ENCODE measurements at regions not wholly inside any gene's neighbourhood (a gene's known extent, or its start where the extent isn't known, plus 50 kb on each side); places are given as distances from the start of the nearest gene placed in this dataset.

DNA sequence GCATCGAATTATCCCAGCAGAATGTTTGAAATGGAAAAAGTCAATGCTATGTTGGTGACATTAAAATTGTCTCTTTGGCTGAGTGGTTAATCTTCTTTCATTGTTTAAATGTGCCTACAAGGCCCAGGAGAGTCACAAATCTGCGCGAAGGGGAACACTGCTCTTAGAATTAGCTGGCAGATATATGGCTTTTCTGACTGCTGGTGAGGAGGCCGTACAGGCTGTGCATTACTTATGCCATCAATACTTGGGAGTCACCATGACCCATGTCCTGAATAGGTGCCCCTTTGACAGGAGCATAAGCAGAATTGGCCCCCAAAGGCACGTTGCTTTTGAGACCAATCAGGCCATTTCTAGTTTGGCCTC, 521.5 kb downstream of the FUT8 start:
- Histone ChIP-seq H3K4me2 (ENCODE audit: low read depth, low read length, poor library complexity, severe bottlenecking) (no peak overlapping the region), H3K36me3 (ENCODE audit: low read length) (no peaks in the 10 kb centered on the region), H3K27me3 (ENCODE audit: low read length) (no peaks in the 10 kb centered on the region), H4K20me1 (ENCODE audit: low read depth, low read length) (no peaks in the 10 kb centered on the region), H3K27ac (ENCODE audit: low read depth, low read length) (no peak overlapping the region), H3K9ac (ENCODE audit: low read length) (no peak overlapping the region), H3K9me2 (replicated peaks; ENCODE audit: insufficient read depth, low read length) (no peaks in the 10 kb centered on the region), H3K4me3 (ENCODE audit: insufficient read depth, low read length, poor library complexity, severe bottlenecking) (no peak overlapping the region), H3F3A (ENCODE audit: insufficient read depth) (no peaks in the 10 kb centered on the region), H2AFZ (ENCODE audit: low read depth, low read length, severe bottlenecking) (no peak overlapping the region), H3K9me3 (ENCODE audit: insufficient read depth, low read length) (no peaks in the 10 kb centered on the region), H3K79me2 (ENCODE audit: insufficient read depth, low read length) (no peaks in the 10 kb centered on the region)
- TF ChIP-seq, protein P1, sequence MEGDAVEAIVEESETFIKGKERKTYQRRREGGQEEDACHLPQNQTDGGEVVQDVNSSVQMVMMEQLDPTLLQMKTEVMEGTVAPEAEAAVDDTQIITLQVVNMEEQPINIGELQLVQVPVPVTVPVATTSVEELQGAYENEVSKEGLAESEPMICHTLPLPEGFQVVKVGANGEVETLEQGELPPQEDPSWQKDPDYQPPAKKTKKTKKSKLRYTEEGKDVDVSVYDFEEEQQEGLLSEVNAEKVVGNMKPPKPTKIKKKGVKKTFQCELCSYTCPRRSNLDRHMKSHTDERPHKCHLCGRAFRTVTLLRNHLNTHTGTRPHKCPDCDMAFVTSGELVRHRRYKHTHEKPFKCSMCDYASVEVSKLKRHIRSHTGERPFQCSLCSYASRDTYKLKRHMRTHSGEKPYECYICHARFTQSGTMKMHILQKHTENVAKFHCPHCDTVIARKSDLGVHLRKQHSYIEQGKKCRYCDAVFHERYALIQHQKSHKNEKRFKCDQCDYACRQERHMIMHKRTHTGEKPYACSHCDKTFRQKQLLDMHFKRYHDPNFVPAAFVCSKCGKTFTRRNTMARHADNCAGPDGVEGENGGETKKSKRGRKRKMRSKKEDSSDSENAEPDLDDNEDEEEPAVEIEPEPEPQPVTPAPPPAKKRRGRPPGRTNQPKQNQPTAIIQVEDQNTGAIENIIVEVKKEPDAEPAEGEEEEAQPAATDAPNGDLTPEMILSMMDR (IDR thresholded peaks at IDR 0.05; ENCODE audit: insufficient read depth, low read length, poor library complexity, severe bottlenecking): no peak
- TF ChIP-seq EZH2phosphoT487 (conservative IDR thresholded peaks at IDR 0.05; ENCODE audit: low read length): no peak

DNA sequence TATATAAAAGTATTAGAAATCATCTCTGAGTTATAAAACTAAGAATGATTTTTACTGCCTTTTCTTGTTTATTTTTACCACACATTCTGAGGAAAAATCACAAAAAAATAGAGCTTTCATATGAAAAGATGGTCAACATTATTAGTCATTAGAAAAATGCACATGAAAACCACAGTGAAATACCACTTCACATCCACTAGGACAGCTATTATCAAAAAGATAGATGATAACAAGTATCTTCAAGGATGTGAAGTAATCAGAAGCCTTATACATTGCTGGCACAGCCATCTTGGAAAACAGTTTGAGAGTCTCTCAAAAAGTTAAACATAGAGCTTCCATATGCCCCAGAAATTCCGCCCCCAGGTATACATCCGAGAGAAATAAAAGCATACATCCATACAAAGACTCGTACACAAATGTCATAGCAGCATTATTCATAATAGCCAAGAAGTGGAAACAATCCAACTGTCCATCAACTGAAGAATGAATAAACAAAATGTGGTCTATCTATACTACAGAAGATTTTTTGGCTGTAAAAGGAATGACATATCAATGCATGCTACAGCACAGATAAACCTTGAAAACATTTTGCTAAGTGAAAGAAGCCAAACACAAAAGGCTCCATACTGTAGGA, 523.9 kb downstream of the FUT8 start:
- H3K27ac ChIP-seq (ENCODE audit: low read depth, low read length): no peak overlapping the region

DNA sequence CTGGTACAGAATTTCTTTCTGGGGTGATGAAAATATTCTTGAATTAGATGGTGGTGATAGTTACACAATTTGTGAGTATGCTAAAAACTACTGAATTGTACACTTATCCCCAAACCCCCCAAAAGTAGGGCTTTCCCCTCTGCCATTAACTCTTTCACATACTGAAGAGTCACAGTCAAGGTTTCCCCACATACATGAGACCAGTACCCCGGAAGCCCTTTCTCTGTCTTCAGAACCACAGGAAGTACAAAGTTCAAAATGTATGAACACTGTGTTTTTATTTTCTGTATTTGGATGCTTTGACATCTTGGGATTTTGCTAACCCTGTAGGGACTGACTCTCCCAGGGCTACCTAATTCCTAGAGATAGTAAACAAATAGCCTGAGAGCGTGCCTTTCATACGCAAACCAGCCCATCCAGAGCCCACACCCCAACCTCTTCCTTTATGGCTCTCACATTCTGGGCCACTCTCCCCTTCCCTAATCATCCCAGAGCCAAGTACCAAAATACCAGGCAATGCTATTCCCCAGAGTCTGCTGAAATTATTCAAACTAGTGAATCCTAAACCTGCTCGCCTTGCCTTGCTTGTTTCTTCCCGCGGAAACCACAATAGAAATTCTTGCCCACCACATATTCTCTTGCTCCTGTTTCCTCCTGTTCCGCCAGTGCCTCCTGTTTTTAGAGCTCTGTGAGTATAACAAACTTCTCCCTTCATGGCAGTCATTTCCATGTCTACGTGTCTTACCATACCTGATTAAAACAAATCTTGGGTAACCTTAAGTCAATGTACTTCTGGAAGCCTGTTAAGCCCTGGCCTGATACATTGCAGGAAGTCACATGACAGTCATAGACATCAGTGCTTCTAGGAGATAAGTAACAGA, 524.8 kb downstream of the FUT8 start:
- H3K79me2 ChIP-seq (ENCODE audit: insufficient read depth, low read length): no peaks in the 10 kb centered on the region
- no peak overlapping the region for H2AFZ ChIP-seq (ENCODE audit: low read depth, low read length, severe bottlenecking)
- H3K9me3 ChIP-seq (ENCODE audit: insufficient read depth, low read length): no peaks in the 10 kb centered on the region
- no peaks in the 10 kb centered on the region for H3K27me3 ChIP-seq (ENCODE audit: low read length)
- H3K4me2 ChIP-seq (ENCODE audit: low read depth, low read length, poor library complexity, severe bottlenecking): no peak overlapping the region
- no peaks in the 10 kb centered on the region for H3K36me3 ChIP-seq (ENCODE audit: low read length)
- H3K27ac ChIP-seq (ENCODE audit: low read depth, low read length): no peak overlapping the region
- no peaks in the 10 kb centered on the region for H4K20me1 ChIP-seq (ENCODE audit: low read depth, low read length)
- no peaks in the 10 kb centered on the region for H3K9me2 ChIP-seq (replicated peaks; ENCODE audit: insufficient read depth, low read length)
- no peak overlapping the region for H3K9ac ChIP-seq (ENCODE audit: low read length)
- no peak overlapping the region for H3K4me3 ChIP-seq (ENCODE audit: insufficient read depth, low read length, poor library complexity, severe bottlenecking)
- H3F3A ChIP-seq (ENCODE audit: insufficient read depth): no peaks in the 10 kb centered on the region
- TF ChIP-seq EZH2phosphoT487 (conservative IDR thresholded peaks at IDR 0.05; ENCODE audit: low read length): no peak
- TF ChIP-seq, protein P1 (IDR thresholded peaks at IDR 0.05; ENCODE audit: insufficient read depth, low read length, poor library complexity, severe bottlenecking): no peak

More for the DNA sequence above, 523.9 kb downstream of the FUT8 start:
- Histone ChIP-seq H3K79me2 (ENCODE audit: insufficient read depth, low read length) (no peaks in the 10 kb centered on the region), H3F3A (ENCODE audit: insufficient read depth) (no peaks in the 10 kb centered on the region), H2AFZ (ENCODE audit: low read depth, low read length, severe bottlenecking) (no peak overlapping the region), H3K36me3 (ENCODE audit: low read length) (no peaks in the 10 kb centered on the region), H3K4me3 (ENCODE audit: insufficient read depth, low read length, poor library complexity, severe bottlenecking) (no peak overlapping the region), H3K4me2 (ENCODE audit: low read depth, low read length, poor library complexity, severe bottlenecking) (no peak overlapping the region), H4K20me1 (ENCODE audit: low read depth, low read length) (no peaks in the 10 kb centered on the region), H3K27me3 (ENCODE audit: low read length) (no peaks in the 10 kb centered on the region), H3K9me3 (ENCODE audit: insufficient read depth, low read length) (no peaks in the 10 kb centered on the region), H3K9ac (ENCODE audit: low read length) (no peak overlapping the region), H3K9me2 (replicated peaks; ENCODE audit: insufficient read depth, low read length) (no peaks in the 10 kb centered on the region)
- TF ChIP-seq, protein P1 (IDR thresholded peaks at IDR 0.05; ENCODE audit: insufficient read depth, low read length, poor library complexity, severe bottlenecking): no peak
- TF ChIP-seq EZH2phosphoT487 (conservative IDR thresholded peaks at IDR 0.05; ENCODE audit: low read length): no peak

All from SU-DHL-6 (cell line).